GM21619 (cell line): ENCODE measurements at regions not wholly inside any gene's neighbourhood (a gene's known extent, or its start where the extent isn't known, plus 50 kb on each side); places are given as distances from the start of the nearest gene placed in this dataset.
"Not testable (repeated sequence)": the region's sequence is repeated elsewhere in the genome, so short reads cannot be mapped to it uniquely, and the experiment has no call there.

ENCODE experiments used
- ATAC-seq: cut with Tn5 transposase; IDR thresholded peaks from one replicate; pipeline ENCODE4 v1.9.1; 2021; ENCODE audit not compliant: unreplicated experiment

DNA sequence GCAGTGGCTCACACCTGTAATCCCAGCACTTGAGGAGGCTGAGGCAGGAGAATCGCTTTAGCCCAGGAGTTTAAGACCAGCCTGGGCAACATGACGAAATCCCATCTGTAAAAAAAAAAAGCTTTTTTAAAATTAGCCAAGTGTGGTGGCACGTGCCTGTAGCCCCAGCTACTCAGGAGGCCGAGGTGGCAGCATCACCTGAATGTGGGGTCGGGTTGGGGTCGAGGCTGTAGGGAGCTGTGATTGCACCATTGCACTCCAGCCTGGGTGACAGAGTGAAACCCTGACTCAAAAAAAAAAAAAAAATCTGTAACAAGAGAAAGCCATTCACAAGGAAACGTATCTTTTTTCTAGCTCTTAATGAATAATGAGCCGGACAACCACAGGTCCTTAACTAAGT lies 74.7 kb upstream of the DLG1 start:
- no peak for ATAC-seq

DNA sequence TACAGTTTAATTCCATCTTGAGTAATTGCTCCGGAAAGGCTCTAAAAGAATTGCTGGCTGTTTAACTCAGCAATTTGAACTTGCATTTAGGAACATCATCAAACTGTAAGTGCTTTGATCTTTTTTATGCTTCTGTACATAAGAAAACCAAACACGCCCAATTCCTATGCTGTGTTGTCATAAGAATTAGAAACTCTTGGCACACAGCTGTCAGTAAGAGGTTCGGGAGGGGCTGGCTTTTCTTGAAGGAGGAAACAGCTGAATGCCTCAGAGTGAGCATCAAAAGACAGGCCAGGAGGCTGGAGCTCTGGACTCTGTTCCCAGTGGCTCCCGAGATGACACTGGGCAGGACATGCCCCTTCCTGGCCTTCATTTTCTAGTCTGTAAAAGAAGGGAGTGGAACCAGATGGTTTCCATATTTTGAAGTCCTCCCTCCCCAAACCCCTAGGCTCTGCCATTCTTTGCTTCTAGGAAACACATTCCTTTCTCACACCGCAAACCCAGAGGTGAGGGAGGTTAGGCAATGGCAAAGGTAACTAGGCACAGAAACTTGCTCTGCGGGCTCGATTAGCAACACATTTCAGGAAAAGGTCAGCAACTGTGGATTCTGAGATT lies 73.7 kb upstream of the DLG1 start:
- ATAC-seq: no peak

DNA sequence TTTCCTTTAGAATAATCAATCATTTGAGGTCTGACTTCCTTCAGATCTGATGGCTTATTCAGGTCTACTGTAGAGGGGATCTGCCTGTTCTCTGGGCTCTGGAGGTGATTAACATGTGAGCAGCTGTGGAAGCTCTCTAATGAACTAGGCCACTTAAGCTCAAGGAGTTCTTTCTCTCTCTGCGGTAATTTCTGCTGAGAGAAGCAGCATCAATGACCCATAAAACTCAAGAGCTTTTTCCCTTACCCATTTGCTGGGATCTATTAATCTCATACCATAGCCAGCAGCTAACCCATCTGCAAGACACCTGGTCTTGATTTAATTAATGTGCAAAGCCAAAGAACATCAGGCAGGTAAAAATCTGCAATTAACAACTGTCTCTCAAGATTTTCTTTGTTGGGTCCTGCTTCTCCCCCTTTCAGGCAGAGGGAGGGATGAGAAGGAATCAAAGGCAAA lies 73.2 kb upstream of the DLG1 start:
- ATAC-seq: no peak

DNA sequence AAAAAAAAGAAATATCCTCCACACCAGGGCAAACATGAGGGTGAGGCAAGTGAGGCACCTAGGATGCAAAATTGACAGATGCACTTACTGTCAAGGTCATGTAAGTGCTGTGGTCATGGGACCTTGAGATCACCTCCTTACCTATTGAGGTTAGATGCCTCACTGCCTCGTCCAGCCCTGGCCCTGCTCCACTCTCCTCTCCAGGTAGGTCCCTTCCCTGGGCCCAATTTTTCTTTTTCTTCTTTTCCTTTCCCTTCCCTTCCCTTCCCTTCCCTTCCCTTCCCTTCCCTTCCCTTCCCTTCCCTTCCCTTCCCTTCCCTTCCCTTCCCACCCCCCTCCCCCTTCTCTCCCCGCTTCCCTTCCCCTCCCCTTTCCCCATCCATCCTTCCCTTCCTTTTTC lies 71.1 kb upstream of the DLG1 start:
- no peak for ATAC-seq

DNA sequence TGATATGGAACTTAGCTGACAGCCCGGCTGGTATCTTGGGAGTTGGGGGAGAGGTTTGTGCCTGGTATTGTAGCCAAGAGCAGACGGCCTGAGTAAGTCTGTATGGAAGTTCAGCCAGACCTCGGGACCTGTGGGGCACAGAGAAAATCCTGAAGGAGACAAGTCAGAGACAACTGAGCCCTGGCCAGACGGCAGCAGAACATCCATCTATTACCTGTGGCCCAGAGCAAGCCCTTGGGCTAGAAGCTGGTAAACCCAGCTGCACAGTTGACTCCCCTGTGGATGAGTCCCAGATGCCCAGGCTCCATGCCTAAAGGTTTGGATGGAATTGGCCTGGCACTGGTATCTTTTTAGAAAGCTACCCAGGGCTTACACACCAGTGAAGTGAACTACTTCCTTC lies 70.4 kb upstream of the DLG1 start:
- no peak for ATAC-seq

DNA sequence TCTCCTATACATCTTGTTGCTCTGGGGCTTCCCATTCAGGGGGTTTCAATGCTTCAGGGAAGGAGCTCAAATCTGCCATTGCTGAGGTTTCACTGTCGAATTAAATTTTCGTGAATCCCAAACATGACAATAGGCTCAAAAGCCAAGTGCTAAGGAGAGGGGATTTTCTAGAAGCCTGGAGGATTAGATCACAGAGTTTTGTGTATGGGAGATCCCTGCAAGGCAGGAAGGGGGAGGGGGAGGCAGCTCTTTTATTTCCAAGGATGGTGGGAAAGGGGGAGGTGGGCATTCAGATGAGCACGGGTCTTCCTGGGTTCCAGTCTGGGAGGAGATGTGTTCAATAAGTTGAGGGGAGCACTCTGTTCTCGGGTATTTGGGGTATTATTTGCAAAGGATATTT lies 69.9 kb upstream of the DLG1 start:
- no peak for ATAC-seq

DNA sequence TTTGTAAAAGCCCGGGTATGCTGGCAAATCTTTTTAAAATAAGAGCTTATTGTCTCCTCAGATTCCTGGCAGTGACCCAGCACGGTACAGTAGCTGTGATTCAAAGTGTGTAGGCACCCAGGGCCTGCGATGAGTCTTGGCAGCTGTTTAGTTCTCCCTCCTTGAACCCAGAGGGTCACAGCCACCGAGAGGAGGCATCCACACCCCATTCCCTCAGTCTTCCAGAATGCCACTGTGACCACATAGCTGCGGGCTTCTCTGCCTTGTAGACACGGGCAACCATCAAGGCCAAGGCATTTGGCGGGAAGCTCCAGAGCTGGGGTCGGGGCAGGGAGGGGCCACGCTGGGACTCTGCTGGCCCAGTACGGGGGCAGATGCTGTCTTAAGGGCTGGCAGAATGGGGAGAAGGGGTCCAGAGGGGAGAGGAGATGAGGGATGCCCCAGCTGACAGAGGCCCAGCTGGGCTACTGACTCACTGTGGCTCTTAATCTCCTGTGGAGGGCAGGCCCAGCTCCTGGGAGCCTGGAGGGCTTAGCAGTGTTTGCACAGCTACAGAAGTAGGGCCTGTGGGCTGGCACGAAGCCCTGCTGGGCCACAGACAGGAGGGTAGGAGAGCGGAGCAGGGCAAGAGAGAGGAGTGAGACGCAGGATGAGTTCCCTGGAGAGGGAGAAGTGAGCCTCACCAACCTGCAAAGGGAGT lies 68.8 kb upstream of the DLG1 start:
- ATAC-seq: no peak

DNA sequence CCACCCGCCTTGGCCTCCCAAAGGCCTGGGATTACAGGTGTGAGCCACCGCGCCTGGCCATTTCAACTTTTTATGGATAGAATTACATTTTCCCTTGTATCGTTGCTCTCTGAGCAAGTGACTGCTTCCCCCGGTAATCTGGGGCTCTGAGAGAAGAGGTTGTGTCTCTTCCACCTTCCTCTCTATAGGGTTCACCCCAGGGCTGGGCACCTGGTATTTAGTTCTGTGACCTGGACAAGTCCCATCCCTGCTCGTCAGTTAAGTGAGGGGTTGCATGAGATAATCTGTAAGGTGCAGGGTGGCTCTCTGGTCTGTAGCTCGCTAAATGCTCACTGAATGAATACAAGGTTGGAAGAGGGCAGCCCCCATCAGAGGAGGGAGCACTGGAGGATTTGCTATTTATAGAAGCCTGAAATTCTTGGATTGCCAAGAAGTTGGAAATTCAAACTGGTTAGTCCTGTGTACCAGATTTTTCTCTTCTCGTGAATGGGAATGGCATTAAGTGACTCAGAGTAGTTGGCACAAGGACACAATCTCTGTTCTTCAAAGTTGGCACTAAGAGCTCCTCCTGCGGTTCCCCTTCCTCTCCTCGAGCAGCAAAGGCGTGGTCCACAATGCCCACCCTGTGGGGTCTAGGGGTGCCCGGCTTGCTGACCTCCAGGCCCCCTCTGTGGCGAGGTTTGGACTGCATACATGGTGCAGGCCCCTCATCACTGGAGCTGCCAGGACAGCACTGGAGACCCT lies 68.1 kb upstream of the DLG1 start:
- ATAC-seq: no peak

DNA sequence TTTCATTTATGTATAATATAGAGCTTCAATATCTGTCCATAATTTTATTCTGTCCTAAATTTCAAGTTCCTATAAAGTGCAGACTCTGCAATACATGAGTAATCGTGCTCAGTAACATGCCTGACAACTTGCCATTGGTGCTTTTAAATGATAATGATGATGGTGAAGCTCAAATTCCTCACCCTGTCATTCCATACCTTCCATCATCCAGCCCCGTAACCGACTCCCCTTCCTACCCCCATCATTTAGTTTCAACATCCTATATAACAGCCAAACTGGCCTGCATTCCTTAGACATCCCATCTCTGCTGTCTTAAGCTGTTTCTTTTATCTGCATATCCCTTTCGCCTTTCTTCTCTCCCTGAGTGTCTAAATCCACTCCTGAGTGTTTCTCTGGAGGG lies 67.2 kb upstream of the DLG1 start:
- ATAC-seq: no peak

DNA sequence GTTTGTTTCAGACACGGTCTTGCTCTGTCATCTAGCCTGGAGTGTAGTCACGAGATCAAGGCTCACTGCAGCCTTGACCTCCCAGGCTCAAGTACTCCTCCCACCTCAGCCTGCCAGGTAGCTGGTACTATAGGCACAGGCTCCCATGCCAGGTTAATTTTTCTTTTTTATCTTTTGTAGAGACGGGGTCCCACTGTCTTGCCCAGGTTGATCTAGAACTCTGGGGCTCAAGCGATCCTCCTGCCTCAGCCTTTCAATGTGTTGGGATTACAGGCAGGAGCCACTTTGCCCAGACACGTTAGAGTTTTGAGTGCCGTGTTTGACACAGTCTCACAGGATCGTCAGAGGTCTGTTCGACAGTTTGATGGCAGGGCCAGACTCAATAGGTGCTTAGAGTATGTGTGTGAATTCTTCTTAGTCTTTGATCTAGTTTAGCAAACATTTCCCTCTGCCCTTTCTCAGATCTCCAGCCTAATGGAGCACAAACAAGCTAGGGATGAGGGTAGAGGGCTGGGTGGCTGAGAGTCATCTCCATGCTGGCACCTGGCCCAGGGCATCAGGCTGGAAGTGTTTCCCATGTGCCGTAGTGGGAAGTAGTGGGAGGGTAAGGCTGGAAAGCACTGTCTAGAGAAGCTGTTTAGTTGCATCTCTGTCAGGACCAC lies 66.1 kb upstream of the DLG1 start:
- ATAC-seq: no peak

DNA sequence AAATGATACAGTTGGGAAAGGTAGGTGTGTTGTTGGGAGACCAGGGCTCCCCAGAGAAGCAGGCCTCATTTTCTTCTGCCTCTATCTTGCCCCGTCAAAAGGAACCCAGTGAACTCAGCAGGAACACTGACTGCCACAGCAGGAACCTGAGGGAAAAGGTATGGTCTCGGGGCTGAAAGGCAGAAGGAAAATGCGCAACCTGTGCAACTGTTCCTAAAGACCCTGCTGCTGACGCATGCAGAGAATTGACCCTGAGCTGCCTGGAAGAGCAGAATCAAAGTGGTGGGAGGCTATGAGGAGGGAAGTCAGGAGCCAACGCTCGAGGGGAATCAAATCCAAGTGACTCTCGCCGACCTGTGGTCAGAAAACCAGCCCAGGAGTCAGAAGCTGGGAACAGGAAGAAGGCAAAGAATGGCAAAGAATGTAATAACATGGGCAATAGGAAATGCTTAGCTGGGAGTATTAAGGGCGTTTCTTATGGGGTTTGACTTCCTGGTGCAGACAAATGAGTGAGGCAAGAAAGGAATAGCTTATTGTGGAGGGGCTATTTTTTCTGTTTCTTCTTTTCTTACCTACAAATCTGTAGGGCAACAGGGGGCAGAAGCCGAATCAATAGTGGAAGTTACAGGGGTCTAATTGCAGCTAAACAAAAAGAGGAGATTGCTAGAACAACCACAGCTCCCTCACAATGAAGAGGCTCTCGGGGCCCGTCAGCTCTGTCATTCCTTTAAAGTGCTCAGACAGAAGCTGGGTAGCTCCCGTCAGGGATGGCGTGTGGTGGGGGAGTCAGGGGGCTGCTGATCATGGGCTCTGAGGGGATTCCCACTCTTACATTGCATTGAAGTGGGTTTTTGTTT lies 65.4 kb upstream of the DLG1 start:
- no peak for ATAC-seq

DNA sequence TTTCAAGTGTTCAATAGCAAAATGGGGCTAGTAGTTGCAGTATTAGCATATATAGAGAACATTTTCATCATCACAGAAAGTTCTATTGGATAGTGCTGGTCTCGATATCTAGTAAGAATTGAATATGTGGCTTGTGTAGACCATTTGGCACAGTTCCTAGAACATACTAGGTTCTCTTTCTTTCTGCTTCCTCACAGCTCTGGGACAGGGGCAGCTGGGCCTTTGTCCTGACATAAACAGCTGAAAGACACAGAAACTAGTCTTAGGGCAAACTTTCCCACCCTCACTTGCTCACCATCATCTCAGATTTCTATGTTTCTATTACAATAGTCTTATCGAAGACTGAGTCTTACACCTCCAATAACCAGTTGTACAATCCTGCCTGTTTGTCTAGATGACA lies 63.7 kb upstream of the DLG1 start:
- no peak for ATAC-seq

DNA sequence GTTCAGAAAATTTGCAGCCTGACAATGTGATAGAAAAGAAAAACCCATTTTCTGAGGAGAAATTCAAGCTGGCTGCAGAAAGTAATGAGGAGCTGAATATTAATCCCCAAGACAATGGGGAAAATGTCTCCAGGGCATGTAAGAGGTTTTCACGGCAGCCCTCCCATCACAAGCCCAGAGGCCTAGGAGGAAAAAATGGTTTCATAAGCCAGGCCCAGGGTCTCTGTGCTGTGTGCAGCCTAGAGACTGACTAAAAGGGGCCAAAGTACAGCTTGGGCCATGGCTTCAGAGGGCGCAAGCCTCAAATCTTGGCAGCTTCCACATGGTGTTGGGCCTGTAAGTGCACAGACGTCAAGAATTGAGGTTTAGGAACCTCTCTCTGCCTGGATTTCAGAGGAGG lies 61.7 kb upstream of the DLG1 start:
- not testable (repeated sequence) for ATAC-seq

DNA sequence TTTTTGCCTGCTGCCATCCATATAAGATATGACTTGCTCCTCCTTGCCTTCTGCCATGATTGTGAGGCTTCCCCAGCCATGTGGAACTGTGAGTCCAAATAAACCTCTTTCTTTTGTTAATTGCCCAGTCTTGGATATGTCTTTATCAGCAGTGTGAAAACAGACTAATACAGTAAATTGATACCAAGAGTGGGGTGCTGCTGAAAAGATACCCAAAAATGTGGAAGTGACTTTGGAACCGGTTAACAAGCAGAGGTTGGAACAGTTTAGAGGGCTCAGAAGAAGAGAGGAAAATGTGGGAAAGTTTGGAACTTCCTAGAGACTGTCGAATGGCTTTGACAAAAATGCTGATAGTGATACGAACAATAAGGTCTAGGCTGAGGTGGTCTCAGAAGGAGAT lies 61.1 kb upstream of the DLG1 start:
- not testable (repeated sequence) for ATAC-seq

DNA sequence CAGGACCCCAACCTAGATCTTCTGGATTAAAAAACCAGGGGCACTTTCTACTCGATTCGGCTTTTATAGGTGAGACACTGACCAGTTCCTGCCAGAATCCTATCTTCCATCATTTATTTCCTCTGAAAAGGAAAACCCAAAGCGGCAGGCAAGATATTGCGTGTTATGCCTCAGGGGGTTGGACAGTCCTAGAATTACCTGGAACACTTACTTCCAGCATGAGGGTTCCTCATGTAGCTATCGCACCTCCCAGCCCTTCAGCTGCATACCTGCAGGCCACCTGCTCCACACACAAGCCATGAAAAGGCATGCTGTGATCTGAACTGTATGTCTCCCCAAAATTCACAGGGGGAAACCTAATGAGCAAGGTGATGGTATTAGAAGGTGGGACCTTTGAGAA lies 58.3 kb upstream of the DLG1 start:
- ATAC-seq: no peak

DNA sequence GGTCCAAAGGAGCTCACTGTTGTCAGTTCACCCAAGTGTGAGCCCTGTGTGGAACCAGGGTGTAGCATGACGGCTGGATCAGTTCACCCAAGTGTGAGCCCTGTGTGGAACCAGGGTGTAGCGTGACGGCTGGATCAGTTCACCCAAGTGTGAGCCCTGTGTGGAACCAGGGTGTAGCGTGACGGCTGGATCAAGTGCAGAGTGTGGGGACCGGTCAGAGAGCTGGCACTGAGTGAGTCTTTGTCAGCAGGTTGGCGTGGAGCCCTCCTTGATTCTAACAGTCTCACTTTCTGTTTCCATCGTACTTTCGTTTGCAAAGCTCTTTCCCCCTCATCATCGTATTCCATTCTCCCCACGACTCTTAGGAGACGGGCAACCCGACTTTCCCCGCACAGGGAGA lies 57.9 kb upstream of the DLG1 start:
- no peak for ATAC-seq

DNA sequence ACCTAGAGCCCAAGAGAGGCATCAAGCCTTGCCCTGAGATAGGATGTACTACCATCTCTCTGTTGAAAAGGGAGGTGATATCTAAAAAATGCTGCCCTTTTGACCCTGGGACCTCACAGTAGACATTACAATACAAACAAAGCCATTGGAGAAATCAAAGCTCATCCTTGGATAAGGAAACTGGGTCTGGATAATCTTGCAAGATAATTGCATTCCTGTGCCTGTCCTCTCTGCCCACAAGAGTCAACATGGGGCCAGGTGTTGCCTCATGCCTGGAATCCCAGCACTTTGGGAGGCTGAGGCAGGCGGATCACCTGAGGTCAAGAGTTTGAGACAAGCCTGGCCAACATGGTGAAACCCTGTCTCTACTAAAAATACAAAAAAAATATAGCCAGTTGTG lies 57.3 kb upstream of the DLG1 start:
- no peak for ATAC-seq

DNA sequence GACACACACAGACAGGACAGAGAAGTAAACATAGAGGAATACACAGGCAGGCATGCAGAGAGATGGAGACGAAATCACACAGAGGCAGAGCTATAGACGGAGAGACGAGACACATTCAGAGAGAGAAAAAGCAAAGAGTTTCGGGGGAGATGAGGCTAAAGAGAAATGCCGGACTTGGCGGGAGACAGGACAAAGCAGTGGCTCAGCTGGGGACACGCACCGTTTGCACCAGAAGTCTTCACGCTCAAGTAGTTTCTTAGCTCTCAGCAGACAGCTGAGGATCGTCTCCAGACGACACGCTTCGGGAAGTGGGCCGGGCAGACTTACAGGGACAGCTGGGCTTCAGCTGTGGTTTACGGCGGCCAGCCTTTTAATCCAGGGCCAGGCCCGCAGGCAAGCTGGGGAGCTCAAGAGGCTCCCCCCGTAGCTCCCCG lies 56.2 kb upstream of the DLG1 start:
- ATAC-seq: no peak

DNA sequence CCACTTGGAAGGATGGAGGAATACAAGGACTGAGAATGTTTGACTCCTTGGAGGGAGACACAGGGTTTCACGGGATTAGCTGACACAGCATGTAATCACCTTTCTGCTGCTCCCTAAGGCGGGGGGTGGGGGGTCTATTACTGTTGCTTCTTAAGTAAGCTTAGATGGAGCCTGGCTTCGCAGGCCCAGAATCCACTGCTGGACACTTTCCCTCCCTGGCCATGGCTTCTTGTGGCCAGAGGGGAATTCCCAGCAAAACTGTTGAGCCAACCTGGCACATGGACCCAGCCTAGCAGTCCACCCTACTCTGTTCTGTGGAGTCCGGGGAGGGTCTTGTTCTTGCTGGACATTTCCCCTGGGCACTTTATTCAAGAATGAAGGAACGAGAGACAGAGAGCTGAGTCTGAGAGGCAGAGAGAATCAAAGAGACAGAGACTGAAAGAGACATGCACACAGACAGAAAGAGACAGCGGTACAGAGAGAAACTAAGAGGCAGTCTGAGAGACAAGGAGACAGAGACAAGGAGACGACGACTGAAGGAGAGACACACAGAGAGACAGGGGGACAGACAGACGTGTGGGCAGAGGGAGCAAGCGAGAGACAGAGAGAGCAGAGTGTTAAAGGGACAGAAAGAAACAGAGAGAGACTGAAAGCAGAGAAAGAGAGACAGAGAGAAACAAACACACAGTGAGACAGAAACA lies 55.6 kb upstream of the DLG1 start:
- no peak for ATAC-seq
